Transverse colon (tissue), 4 donors: ENCODE measurements at regions not wholly inside any gene's neighbourhood (a gene's known extent, or its start where the extent isn't known, plus 50 kb on each side); places are given as distances from the start of the nearest gene placed in this dataset.

Source experiments
- DNase-seq: peaks from one replicate; pipeline ENCODE4 v3.0.0-alpha.2; 2019
- H3K27ac ChIP-seq, 4 donors: fragments of 200-600 bp; sonication (generic); 2 replicates each; pipeline ENCODE4 v1.5.1; 2016 to 2018; ENCODE audit warnings: inconsistent platforms in 4 of 4
- H3K27me3 ChIP-seq: fragments of 200-600 bp; sonication (generic); 2 replicates; pipeline ENCODE4 v1.5.1; 2017; ENCODE audit warnings: inconsistent platforms
- H3K36me3 ChIP-seq, 4 donors: fragments of 200-600 bp; sonication (generic); 2 replicates each; pipeline ENCODE4 v1.5.1; 2017 to 2019; ENCODE audit warnings: inconsistent platforms in 4 of 4
- H3K4me1 ChIP-seq, 4 donors: fragments of 200-600 bp; sonication (generic); 2 replicates each; pipeline ENCODE4 v1.5.1; 2017 to 2020; ENCODE audit warnings: inconsistent platforms in 4 of 4
- H3K4me3 ChIP-seq, 4 donors: fragments of 200-600 bp; sonication (generic); 1 replicate in 1 of 4; 2 replicates in 3 of 4; pipeline versions ENCODE4 v1.5.1 to v1.6.1; 2017 to 2019; ENCODE audit warnings: inconsistent platforms in 4 of 4
- H3K9me3 ChIP-seq, 2 donors: fragments of 200-600 bp; sonication (generic); 2 replicates each; pipeline ENCODE4 v1.5.1; 2017 to 2019; ENCODE audit warnings: inconsistent platforms in 2 of 2
- CTCF ChIP-seq, 5 experiments: fragments of 200-600 bp in 3 of 5; fragments of 450-650 bp in 2 of 5; sonication (generic) in 3 of 5; IDR thresholded peaks; 1 replicate in 2 of 5; 2 replicates in 3 of 5; pipeline ENCODE4 v1.5.1; 2016 to 2017; ENCODE audit warnings: antibody characterized with exemption in 5 of 5, inconsistent platforms in 3 of 5, mild to moderate bottlenecking in 2 of 5, moderate library complexity in 1 of 5
- EP300 ChIP-seq: sonication (generic); formaldehyde crosslinking; IDR thresholded peaks from one replicate; pipeline ENCODE4 v1.6.1; 2017; ENCODE audit warnings: antibody characterized with exemption, low read depth
- POLR2A ChIP-seq: fragments of 450-650 bp; IDR thresholded peaks from one replicate; pipeline ENCODE4 v1.6.1; 2016; ENCODE audit warnings: antibody characterized with exemption, mild to moderate bottlenecking, moderate library complexity
- POLR2AphosphoS5 ChIP-seq, 3 donors: sonication (generic); formaldehyde crosslinking; IDR thresholded peaks; one replicate each; pipeline ENCODE4 v1.6.1; 2016; ENCODE audit warnings: antibody characterized with exemption in 3 of 3
- WGBS, 2 donors: methylation state at CpG; one replicate each; pipeline ENCODE4 v1.1.5; 2018; ENCODE audit warnings: low coverage in 1 of 2; 5-methylcytosine and 5-hydroxymethylcytosine counted together
- in situ Hi-C, 4 donors: fragments of 200-750 bp; cut with MboI; loops; one replicate each; pipeline versions ENCODE4 v1.15.0 to v1.15.1; 2017; ENCODE audit warnings: low sequenced_read_pairs in 3 of 4, low pct_ligation_motif_present in 1 of 4, low pct_unique_long_range_greater_than_20kb in 1 of 4
- intact Hi-C: fragments of 100-400 bp; cut with DNase I; formaldehyde crosslinking; loops from one replicate; pipeline ENCODE4 v1.15.1; 2023; ENCODE audit warnings: low total_unique reads

DNA sequence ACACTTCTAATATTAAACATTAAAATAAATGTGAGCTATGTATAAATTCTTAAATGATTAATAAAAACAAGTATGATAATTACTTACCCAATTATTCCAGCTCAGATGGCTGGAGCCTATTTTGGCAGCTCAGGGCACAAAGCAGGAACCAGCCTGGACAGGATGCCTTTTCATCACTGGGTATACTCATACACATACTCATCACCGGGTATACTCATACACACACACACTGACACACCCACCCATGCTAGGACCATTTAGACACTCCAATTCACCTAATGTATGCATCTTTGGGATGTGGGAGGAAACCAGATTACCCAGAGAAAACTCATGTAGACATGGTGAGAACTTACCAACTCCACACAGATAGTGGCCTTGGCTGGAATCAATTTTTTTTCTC is 57.9 kb upstream of the CNOT2 start:
- no peaks in the 10 kb centered on the region for H3K36me3 ChIP-seq
- H3K27me3 ChIP-seq: no peaks in the 10 kb centered on the region
- no peak overlapping the region for H3K4me3 ChIP-seq
- TF ChIP-seq POLR2AphosphoS5 (IDR thresholded peaks at IDR 0.05) (no peak), POLR2A (no peak), CTCF (IDR thresholded peaks at IDR 0.05) (no peak), EP300 (no peak)
- no peaks in the 10 kb centered on the region for H3K4me1 ChIP-seq
- no peaks in the 10 kb centered on the region for H3K9me3 ChIP-seq
- H3K27ac ChIP-seq: no peak overlapping the region
- 96 to 100% methylated on average over 1 of the region's 1 CpG for WGBS, 2 donors
- intact Hi-C loops (no loop called here), in situ Hi-C loops (no loop called here)
- no peak for DNase-seq

DNA sequence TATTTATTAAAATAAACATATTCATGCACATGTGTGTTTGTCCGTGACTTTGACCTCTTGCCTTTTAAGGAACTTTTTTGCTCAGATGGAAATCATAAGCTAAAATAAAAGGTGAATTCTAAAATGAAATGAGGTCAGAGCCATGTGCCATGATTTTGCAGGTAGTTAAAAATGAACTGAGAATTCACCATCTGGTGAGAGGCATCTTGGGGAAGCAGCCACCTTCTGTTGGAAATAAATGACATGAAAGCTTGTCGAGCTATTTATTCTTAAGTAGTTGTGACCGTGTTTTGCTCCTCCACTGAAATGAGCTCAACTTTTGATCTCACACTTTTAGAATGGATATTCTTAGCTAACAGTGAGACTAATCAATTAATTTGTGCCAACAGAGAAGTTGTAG is 56.8 kb upstream of the CNOT2 start:
- no peak for TF ChIP-seq CTCF (IDR thresholded peaks at IDR 0.05)
- no peak for TF ChIP-seq EP300
- no peak for TF ChIP-seq POLR2AphosphoS5 (IDR thresholded peaks at IDR 0.05)
- TF ChIP-seq POLR2A: no peak
- Histone ChIP-seq H3K4me1 (no peaks in the 10 kb centered on the region), H3K36me3 (no peaks in the 10 kb centered on the region), H3K4me3 (no peak overlapping the region), H3K27ac (no peak overlapping the region), H3K27me3 (no peaks in the 10 kb centered on the region), H3K9me3 (no peaks in the 10 kb centered on the region)
- no peak for DNase-seq
- 85 to 93% methylated on average over 3 of the region's 3 CpGs for WGBS, 2 donors
- intact Hi-C loops: no loop called here
- in situ Hi-C loops: no loop called here

- intact Hi-C loops: no loop called here
- no peak for DNase-seq
- 77 to 89% methylated on average over 1 of the region's 1 CpG for WGBS, 2 donors
- Histone ChIP-seq H3K9me3 (no peaks in the 10 kb centered on the region), H3K4me1 (no peaks in the 10 kb centered on the region), H3K36me3 (no peaks in the 10 kb centered on the region), H3K4me3 (no peak overlapping the region), H3K27me3 (no peaks in the 10 kb centered on the region), H3K27ac (no peak overlapping the region)
- TF ChIP-seq POLR2A (no peak), POLR2AphosphoS5 (IDR thresholded peaks at IDR 0.05) (no peak), EP300 (no peak), CTCF (IDR thresholded peaks at IDR 0.05) (no peak)
- in situ Hi-C loops: no loop called here
Observed at GRCh38 chr12:70190262-70191010, 52.8 kb upstream of the CNOT2 start.
